ENCODE measurements at regions not wholly inside any gene's neighbourhood (a gene's known extent, or its start where the extent isn't known, plus 50 kb on each side); places are given as distances from the start of the nearest gene placed in this dataset.

- no peak for TF ChIP-seq CTCF (IDR thresholded peaks at IDR 0.05; ENCODE audit: extremely low read depth in 1 of 2, insufficient read depth in 1 of 2, low read depth in 1 of 2, low read length in 2 of 2)
- TF ChIP-seq POLR2A (IDR thresholded peaks at IDR 0.05; ENCODE audit: low read depth, low read length): no peak
- no peak for TF ChIP-seq EZH2 (IDR thresholded peaks at IDR 0.05; ENCODE audit: borderline replicate concordance, low read depth, low read length, severe bottlenecking)
- no peak for TF ChIP-seq FOS (IDR thresholded peaks at IDR 0.05; ENCODE audit: borderline replicate concordance, insufficient read depth, low read length)
- no peak for TF ChIP-seq POLR2AphosphoS5 (IDR thresholded peaks at IDR 0.05; ENCODE audit: insufficient read depth, low read depth, low read length)
- TF ChIP-seq GATA2 (IDR thresholded peaks at IDR 0.05; ENCODE audit: insufficient read depth, insufficient read length, low read depth, low read length): no peak
- no peak for TF ChIP-seq MYC (IDR thresholded peaks at IDR 0.05; ENCODE audit: low read depth, low read length)
Observed at GRCh38 chr7:115505136-115505535, 525.4 kb downstream of the TFEC start.

All from endothelial cell of umbilical vein (primary cell).